GM21529 (cell line): ENCODE measurements at regions not wholly inside any gene's neighbourhood (a gene's known extent, or its start where the extent isn't known, plus 50 kb on each side); places are given as distances from the start of the nearest gene placed in this dataset.

ENCODE experiments used
- ATAC-seq: cut with Tn5 transposase; IDR thresholded peaks from one replicate; pipeline ENCODE4 v1.9.1; 2021; ENCODE audit not compliant: unreplicated experiment

GRCh38 chr2:38174131-38174530 lies 98.2 kb upstream of the CYP1B1 start:
- no peak for ATAC-seq

- no peak for ATAC-seq
Observed at GRCh38 chr2:38173683-38174082, 97.7 kb upstream of the CYP1B1 start.

DNA sequence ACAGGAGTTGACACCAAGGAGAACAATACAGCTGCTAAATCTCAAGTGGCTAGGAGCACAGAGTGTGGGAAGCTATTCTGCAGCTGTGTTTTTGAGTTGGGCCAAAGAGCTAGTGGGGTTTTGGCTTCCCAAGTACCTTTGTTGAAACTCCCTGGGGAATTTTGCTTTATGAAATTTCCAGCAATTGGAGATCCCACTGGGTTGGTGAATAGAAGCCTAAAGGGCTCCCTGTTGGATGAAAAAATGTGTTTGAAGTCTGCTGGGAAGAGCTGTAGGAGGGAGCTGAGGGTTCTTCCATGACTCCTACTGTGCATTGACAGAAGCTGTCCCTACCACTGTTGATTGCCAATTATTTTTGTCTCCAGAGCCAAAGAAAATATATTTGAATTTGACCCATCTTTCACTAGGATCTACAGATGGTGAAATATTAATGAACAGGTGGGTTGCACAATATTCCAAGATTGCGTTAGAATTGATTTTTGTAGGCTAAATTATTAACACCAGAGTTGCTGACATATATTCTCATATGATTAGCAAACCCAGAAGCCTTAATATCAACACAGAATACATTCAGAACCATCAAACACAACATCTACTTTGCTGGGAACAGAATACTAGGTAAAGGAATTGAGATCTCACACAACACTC lies 95.4 kb upstream of the CYP1B1 start:
- no peak for ATAC-seq

GRCh38 chr2:38170733-38171132 lies 94.8 kb upstream of the CYP1B1 start:
- ATAC-seq, result no peak

- ATAC-seq, result no peak
Observed at GRCh38 chr2:38170067-38170466, 94.1 kb upstream of the CYP1B1 start.

DNA sequence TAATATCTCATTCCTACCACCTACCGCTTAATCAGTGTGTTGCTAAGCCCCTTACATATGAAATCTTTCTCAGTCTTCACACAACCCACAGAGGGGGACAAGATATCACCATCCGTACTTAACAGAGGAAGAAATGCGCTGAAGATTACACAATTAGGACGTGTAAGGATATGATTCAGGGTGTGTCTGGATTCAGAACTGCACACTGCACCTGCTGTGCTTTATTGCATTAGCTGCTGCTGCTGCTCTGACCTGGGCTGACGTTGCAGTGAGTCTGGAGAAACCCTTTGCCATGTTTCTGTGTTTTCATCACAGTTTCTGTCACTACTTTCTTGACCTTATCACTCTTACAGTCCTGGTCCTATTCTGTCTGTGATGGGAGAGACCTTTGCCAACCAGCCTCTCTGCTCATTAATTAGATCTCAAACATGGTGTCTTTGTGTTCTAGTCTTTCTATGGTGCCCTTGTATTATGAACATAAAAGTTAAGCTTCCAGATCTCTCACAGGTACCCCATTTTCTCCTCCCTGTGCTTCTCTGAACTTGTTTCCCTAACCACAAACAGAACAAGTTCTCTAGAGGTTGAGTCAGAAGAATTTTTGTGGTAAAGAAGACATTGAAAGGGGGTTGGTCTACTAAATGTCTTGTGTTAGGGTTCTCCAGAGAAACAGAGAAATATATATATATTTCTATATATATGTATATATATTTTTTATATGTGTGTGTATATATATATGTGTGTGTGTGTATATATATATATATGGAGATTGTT lies 92.9 kb upstream of the CYP1B1 start:
- no peak for ATAC-seq

DNA sequence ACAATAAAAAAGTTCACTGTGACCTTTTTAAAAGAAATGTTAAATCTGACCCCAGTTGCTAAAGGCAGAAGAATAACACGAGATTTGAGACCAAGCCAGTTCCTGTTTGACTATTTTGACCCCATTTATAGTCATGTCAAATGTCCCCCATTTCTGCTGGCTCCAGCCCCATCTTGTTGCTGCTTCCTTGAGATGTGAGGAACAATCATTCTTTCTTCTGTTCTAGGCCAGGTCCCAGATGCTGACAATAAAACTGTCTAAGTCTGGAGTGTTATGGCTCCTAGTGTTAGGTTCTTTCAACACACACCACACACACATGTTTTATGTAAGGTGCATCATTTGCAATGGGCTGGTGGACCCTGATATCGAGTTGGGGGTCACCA lies 92.0 kb upstream of the CYP1B1 start:
- ATAC-seq, result no peak

DNA sequence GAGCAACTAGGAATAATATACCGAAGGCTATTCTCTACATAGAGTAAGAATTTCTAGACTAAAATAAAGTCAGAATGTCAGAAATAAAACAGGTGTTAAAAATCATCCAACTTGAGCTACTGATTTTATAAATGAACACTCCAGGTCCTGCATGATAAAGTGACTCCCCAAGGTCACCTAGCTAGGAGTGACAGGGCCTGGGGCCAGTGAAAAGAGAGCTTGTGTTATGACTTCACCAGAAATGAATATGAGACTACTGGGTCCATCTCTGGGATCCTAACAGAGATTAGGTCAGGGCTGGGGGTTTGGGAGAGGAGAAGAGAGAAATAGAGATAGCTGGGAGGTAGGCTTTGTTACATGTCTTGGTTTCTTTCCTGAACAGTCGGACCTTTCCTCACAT lies 89.7 kb upstream of the CYP1B1 start:
- no peak for ATAC-seq

DNA sequence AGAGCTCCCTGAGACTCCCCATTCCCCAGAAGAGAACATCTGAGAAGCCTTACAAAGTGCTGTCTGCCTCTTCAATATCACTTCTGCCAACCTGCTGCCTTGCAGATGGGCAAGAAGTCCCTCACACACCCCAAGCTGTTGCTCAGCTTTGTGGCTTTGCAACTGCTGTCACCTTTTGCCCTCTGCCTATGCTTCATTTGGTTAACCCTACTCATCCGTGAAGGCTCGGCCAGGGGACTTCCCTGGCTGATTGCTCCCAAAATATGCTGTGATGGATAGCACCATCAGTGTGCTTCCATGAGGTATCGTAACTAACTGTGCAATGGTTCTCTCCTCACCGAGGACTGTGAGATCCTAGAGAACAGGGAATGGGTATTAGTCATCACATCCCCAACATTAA lies 88.9 kb upstream of the CYP1B1 start:
- ATAC-seq, result peak; percentile 83

GRCh38 chr2:38163579-38163978 lies 87.6 kb upstream of the CYP1B1 start:
- no peak for ATAC-seq

DNA sequence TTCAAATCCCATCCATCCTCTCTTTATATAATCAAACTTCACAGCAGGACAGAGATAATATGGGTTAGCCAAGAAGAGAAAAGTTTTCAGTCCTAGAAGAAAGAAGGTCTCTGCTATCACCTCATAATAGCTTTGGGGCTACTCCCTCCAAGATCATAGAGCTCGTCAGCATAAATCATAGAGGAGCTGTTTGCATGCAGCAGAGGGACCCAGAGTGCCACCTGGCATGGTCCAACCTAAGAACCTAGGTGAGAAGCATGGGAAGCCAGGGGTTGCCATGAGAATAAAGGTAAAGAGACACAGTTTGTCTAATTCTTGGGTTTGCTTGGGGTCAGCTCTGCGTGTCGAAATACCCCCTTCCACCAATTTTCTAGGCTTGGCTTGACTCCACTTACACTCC lies 87.1 kb upstream of the CYP1B1 start:
- ATAC-seq, result no peak

- ATAC-seq, result no peak
Observed at GRCh38 chr2:38160516-38160915, 84.6 kb upstream of the CYP1B1 start.

DNA sequence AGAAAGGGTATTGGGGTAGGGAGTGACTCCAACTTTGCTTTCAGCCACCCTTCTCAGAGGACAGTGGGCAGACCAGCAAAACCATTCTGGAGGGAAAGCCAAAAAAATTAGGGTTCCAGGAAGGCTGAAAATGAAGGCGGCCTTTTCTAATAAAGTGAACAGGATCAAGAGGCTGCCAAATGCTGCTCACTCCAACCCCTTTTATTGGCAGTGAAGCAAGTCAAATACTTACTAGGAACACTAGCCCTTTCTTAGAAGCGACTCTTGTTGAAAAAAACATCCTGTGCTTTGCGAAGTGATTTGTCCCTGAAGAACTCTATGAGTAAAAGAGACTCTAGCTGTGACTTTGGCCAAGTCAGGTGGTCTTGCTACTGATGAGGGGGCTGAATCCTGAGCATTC lies 83.6 kb upstream of the CYP1B1 start:
- no peak for ATAC-seq

DNA sequence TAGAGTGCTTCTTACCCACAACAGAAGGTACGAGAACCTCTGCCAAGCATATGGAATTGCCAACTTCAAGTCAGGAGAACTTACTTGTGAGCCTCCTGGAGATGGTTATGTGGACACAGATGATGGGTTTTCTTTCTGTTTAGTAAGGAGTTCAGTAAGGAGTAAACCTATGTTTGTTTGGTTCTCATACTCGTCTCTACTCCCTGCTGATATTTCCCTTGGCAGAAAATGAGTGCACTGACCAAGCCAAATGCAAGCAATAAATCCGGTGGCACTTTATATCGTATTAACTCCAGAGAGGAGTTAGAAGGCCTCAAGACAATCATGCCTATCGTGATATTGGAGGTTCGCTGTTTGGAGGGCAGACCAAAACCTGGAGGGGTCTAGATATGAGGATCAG lies 83.2 kb upstream of the CYP1B1 start:
- ATAC-seq, result no peak

DNA sequence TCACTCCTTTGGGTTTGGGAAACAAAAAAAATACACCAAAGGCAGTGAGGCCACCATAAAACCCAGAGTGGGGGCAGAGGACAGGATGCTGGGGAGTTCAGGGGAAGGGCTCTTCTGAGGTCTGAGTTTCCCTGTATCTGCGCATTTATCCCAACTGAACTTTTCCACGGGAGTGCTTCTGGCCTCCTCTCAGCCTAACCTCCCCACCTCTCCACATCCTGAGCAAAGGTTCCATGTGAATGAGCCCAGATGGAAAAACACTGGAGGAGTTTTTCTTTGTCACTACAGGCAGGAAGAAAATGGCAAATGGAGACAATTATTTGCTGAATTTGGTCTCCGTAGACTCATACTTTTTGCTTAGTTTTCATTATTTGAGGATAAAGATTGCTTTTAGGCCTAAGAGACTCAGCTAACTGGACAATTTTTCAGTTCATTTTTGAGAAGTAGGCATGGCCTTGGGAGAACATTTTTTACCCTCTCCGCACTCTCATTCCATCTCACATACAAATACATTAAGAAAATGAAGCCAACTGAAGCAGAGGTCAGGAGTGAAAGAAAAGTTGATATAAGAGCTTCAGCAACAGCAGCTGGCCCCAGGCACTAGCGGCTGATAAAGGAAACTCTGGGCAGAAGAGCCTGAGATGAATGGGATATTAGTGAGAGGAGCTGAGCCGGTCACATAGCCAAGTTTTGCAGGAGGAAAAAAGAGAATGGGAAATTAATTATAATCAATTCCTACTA lies 82.6 kb upstream of the CYP1B1 start:
- no peak for ATAC-seq

DNA sequence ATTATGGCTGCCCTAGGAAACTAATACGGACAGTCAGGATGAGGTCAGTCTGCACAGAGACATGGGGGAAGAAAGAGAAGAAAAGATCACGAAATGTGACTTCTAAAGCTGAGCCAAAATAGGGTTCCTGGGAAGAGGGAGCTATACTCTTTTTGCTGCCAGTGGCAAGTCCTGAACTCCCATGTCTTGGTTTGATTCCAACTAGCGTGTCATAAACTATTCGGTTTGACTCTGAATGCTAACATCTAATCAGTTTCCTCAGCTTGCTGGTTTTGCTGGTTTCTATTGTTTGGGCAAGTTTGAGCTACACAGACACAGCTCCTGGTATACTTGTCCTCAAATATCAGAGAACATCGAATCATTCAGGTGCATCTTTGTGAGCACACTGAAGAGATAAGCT lies 80.5 kb upstream of the CYP1B1 start:
- ATAC-seq, result no peak

- ATAC-seq, result no peak
Observed at GRCh38 chr2:38155015-38155414, 79.1 kb upstream of the CYP1B1 start.

- no peak for ATAC-seq
Observed at GRCh38 chr2:38154395-38154794, 78.4 kb upstream of the CYP1B1 start.

GRCh38 chr2:38153476-38154135 lies 77.7 kb upstream of the CYP1B1 start:
- no peak for ATAC-seq

GRCh38 chr2:38152913-38153312 lies 77.0 kb upstream of the CYP1B1 start:
- ATAC-seq, result no peak

DNA sequence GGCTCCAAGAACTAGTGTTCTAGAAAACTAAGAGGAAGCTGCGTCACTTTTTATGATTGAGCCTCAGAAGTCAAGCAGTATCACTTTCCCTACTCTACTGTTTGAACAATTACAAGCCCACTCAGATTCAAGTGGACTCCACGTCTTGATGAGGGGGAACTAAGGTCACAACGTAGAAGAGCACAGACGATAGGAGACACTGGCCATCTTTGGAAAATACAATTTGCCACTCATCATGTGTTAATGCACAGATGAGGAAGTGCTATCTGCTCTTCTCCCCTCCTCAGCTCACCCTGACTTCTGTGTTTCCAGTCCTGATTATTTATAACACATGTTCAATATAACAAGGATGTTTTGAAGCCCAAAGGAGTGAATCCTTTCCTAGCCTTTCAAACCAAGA lies 76.1 kb upstream of the CYP1B1 start:
- ATAC-seq, result no peak

DNA sequence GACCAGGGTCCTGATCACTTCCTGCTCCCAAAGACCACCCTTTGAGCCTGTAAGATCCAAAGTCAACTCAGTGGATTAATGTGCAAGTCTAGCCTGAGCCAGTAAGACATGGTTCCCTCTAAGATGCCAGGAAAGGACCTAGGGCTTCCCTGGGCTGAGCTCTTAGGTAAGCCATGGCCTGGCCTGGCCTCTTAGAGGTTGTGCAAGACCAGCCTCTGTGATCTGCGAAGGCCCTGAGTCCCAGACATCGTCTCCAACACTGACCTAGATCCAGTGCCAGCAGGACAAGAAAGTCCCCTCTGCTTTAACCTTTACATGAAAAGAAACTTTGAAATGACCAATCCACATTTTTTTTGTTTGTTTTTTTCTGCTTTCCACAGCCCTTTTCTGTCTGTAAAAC lies 73.6 kb upstream of the CYP1B1 start:
- ATAC-seq, result no peak
